ENCODE measurements at regions not wholly inside any gene's neighbourhood (a gene's known extent, or its start where the extent isn't known, plus 50 kb on each side); places are given as distances from the start of the nearest gene placed in this dataset.

DNA sequence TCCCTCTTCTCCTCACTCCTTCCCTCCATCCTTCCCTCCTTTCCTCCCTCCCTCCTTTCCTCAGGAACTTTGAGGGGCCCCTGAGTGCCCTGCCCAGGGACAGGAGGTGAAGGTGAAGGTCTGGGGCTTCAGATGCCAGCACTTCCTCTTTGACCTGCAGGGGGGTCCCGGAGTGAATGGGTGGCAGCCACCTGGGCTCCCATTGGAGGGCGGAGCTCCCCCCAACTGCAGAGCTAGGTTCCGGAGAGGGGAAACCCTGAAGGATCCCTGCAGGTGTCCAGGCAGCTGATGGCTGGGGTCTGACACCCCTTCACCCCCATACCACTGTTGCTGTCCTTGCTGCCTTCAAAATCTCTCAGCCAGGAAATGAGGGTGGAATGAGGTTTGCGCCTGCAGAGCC lies 1131.3 kb downstream of the BRD1 start:
- no peak for DNase-seq (ENCODE audit: low read depth in 1 of 2, low spot score in 1 of 2)
- Histone ChIP-seq H3K27ac (replicated peaks) (no peak overlapping the region), H3K27me3 (ENCODE audit: insufficient read depth, poor library complexity, severe bottlenecking) (no peaks in the 10 kb centered on the region), H3K4me3 (replicated peaks; ENCODE audit: insufficient read depth, low read length) (no peak overlapping the region)
- TF ChIP-seq, protein P1, sequence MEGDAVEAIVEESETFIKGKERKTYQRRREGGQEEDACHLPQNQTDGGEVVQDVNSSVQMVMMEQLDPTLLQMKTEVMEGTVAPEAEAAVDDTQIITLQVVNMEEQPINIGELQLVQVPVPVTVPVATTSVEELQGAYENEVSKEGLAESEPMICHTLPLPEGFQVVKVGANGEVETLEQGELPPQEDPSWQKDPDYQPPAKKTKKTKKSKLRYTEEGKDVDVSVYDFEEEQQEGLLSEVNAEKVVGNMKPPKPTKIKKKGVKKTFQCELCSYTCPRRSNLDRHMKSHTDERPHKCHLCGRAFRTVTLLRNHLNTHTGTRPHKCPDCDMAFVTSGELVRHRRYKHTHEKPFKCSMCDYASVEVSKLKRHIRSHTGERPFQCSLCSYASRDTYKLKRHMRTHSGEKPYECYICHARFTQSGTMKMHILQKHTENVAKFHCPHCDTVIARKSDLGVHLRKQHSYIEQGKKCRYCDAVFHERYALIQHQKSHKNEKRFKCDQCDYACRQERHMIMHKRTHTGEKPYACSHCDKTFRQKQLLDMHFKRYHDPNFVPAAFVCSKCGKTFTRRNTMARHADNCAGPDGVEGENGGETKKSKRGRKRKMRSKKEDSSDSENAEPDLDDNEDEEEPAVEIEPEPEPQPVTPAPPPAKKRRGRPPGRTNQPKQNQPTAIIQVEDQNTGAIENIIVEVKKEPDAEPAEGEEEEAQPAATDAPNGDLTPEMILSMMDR (IDR thresholded peaks at IDR 0.05; ENCODE audit: insufficient read depth, low read length) = no peak
- TF ChIP-seq POLR2AphosphoS5 (IDR thresholded peaks at IDR 0.05; ENCODE audit: low read depth) (no peak), SPI1 (IDR thresholded peaks at IDR 0.05; ENCODE audit: borderline replicate concordance, low read depth) (no peak), GABPA (IDR thresholded peaks at IDR 0.05; ENCODE audit: low read depth) (no peak)
- TF ChIP-seq, protein P2, sequence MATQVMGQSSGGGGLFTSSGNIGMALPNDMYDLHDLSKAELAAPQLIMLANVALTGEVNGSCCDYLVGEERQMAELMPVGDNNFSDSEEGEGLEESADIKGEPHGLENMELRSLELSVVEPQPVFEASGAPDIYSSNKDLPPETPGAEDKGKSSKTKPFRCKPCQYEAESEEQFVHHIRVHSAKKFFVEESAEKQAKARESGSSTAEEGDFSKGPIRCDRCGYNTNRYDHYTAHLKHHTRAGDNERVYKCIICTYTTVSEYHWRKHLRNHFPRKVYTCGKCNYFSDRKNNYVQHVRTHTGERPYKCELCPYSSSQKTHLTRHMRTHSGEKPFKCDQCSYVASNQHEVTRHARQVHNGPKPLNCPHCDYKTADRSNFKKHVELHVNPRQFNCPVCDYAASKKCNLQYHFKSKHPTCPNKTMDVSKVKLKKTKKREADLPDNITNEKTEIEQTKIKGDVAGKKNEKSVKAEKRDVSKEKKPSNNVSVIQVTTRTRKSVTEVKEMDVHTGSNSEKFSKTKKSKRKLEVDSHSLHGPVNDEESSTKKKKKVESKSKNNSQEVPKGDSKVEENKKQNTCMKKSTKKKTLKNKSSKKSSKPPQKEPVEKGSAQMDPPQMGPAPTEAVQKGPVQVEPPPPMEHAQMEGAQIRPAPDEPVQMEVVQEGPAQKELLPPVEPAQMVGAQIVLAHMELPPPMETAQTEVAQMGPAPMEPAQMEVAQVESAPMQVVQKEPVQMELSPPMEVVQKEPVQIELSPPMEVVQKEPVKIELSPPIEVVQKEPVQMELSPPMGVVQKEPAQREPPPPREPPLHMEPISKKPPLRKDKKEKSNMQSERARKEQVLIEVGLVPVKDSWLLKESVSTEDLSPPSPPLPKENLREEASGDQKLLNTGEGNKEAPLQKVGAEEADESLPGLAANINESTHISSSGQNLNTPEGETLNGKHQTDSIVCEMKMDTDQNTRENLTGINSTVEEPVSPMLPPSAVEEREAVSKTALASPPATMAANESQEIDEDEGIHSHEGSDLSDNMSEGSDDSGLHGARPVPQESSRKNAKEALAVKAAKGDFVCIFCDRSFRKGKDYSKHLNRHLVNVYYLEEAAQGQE (IDR thresholded peaks at IDR 0.05; ENCODE audit: insufficient replicate concordance, low read depth) = no peak

DNA sequence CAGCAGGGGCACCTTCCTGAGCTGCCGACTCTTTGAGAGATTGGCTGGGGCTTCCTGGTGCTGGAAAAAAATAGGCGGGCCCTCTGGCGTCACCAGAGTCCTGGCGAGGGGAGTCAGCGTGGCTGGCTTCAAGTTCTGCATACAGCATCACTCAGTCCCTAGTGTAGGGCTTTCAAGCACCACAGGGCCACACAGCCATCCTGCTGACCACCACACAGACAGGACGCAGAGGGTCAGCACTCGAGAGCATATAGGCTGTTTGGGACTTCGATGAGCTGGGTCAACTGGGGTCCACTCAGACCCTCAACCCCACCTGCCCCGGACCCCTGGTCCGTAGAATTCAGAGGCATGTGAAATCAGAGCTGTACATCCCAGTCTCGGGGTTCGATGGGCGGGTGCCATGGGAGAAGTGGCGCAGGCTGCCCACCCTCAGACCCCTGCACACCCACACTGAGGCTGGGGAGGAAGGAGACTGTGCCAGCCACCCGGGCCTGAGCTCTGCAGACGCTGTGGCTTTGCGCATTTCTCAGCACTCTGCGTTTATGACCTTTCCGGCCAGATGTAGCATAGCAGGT lies 1131.9 kb downstream of the BRD1 start:
- DNase-seq (ENCODE audit: low read depth in 1 of 2, low spot score in 1 of 2) = no peak
- Histone ChIP-seq H3K27me3 (ENCODE audit: insufficient read depth, poor library complexity, severe bottlenecking) (no peaks in the 10 kb centered on the region), H3K27ac (replicated peaks) (no peak overlapping the region), H3K4me3 (replicated peaks; ENCODE audit: insufficient read depth, low read length) (no peak overlapping the region)
- TF ChIP-seq, protein P1 (IDR thresholded peaks at IDR 0.05; ENCODE audit: insufficient read depth, low read length) = no peak
- TF ChIP-seq, protein P2 (IDR thresholded peaks at IDR 0.05; ENCODE audit: insufficient replicate concordance, low read depth) = no peak
- TF ChIP-seq POLR2AphosphoS5 (IDR thresholded peaks at IDR 0.05; ENCODE audit: low read depth) (no peak), GABPA (IDR thresholded peaks at IDR 0.05; ENCODE audit: low read depth) (no peak), SPI1 (IDR thresholded peaks at IDR 0.05; ENCODE audit: borderline replicate concordance, low read depth) (no peak)

DNA sequence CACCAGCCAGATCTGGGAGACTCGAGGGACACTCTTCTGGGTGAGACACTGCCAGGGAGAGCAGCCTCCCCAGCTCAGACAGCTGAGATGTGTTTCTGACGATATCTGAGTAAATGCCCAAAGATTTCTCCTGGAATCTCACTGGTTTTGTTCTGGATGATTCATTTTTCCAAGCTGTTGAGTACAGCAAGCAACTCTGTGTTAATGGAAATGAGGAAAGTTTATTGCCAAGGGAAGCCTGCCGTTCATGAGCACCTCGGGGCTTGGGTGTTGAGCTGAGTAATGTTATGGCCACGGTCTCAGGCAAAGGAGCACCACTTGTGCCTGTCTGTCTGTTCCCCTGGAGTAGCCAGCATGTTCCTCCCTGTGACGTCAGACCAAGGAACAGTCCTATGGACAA lies 1132.4 kb downstream of the BRD1 start:
- TF ChIP-seq, protein P2 (IDR thresholded peaks at IDR 0.05; ENCODE audit: insufficient replicate concordance, low read depth) = no peak
- no peak for TF ChIP-seq POLR2AphosphoS5 (IDR thresholded peaks at IDR 0.05; ENCODE audit: low read depth)
- TF ChIP-seq GABPA (IDR thresholded peaks at IDR 0.05; ENCODE audit: low read depth) = no peak
- H3K27me3 ChIP-seq (ENCODE audit: insufficient read depth, poor library complexity, severe bottlenecking) = no peaks in the 10 kb centered on the region
- no peak overlapping the region for H3K4me3 ChIP-seq (replicated peaks; ENCODE audit: insufficient read depth, low read length)
- no peak for DNase-seq (ENCODE audit: low read depth in 1 of 2, low spot score in 1 of 2)
- H3K27ac ChIP-seq (replicated peaks) = no peak overlapping the region

All from HL-60 (cell line).